HCEC 1CT (cell line): ENCODE measurements at regions not wholly inside any gene's neighbourhood (a gene's known extent, or its start where the extent isn't known, plus 50 kb on each side); places are given as distances from the start of the nearest gene placed in this dataset.
A peak's percentile ranks its signal among the peaks of the same experiment; 100 is the strongest.
"Not testable (repeated sequence)": the region's sequence is repeated elsewhere in the genome, so short reads cannot be mapped to it uniquely, and the experiment has no call there.

ENCODE experiments used
- DNase-seq: peaks from one replicate; pipeline ENCODE4 v3.0.0-alpha.2; 2017

- not testable (repeated sequence) for DNase-seq
Observed at GRCh38 chr1:245102149-245102548, 52.6 kb upstream of the KIF26B start.

GRCh38 chr1:245099401-245099800, 55.4 kb upstream of the KIF26B start:
- no peak for DNase-seq

- DNase-seq = no peak
Observed at GRCh38 chr1:245098924-245099323, 55.9 kb upstream of the KIF26B start.

- DNase-seq = no peak
Observed at GRCh38 chr1:245096311-245097066, 58.3 kb upstream of the KIF26B start.

- no peak for DNase-seq
Observed at GRCh38 chr1:245095903-245096302, 58.9 kb upstream of the KIF26B start.

- no peak for DNase-seq
Observed at GRCh38 chr1:245094954-245095353, 59.8 kb upstream of the KIF26B start.

GRCh38 chr1:245094092-245094491, 60.7 kb upstream of the KIF26B start:
- DNase-seq = no peak

GRCh38 chr1:245092638-245092976, 62.2 kb upstream of the KIF26B start:
- peak; percentile 18 for DNase-seq

GRCh38 chr1:245091818-245092637, 62.8 kb upstream of the KIF26B start:
- peak; percentile 99 for DNase-seq

- DNase-seq = no peak
Observed at GRCh38 chr1:245091171-245091621, 63.6 kb upstream of the KIF26B start.

GRCh38 chr1:245090491-245091090, 64.2 kb upstream of the KIF26B start:
- DNase-seq = no peak

GRCh38 chr1:245087723-245088122, 67.1 kb upstream of the KIF26B start:
- no peak for DNase-seq

- DNase-seq = peak; percentile 82
Observed at GRCh38 chr1:245086389-245086969, 68.3 kb upstream of the KIF26B start.

GRCh38 chr1:245085508-245086095, 69.2 kb upstream of the KIF26B start:
- DNase-seq = peak; percentile 96

GRCh38 chr1:245084551-245084950, 70.2 kb upstream of the KIF26B start:
- peak; percentile 41 for DNase-seq

- peak; percentile 59 for DNase-seq
Observed at GRCh38 chr1:245079021-245079609, 75.7 kb upstream of the KIF26B start.

GRCh38 chr1:245074898-245075297, 79.9 kb upstream of the KIF26B start:
- DNase-seq = no peak

- DNase-seq = peak; percentile 68
Observed at GRCh38 chr1:245074232-245074747, 80.5 kb upstream of the KIF26B start.

GRCh38 chr1:245070836-245071615, 83.8 kb upstream of the KIF26B start:
- DNase-seq = no peak

- DNase-seq = peak; percentile 68
Observed at GRCh38 chr1:245067257-245067656, 87.5 kb upstream of the KIF26B start.

- DNase-seq = no peak
Observed at GRCh38 chr1:245062741-245063305, 92.0 kb upstream of the KIF26B start.
